GM19468 (cell line): ENCODE measurements at regions not wholly inside any gene's neighbourhood (a gene's known extent, or its start where the extent isn't known, plus 50 kb on each side); places are given as distances from the start of the nearest gene placed in this dataset.
"Not testable (repeated sequence)": the region's sequence is repeated elsewhere in the genome, so short reads cannot be mapped to it uniquely, and the experiment has no call there.

Source experiments
- ATAC-seq: cut with Tn5 transposase; IDR thresholded peaks from one replicate; pipeline ENCODE4 v1.9.1; 2021; ENCODE audit warnings: mild to moderate bottlenecking, moderate library complexity, moderate number of reproducible peaks; ENCODE audit not compliant: unreplicated experiment; ENCODE audit errors: extremely low read depth

DNA sequence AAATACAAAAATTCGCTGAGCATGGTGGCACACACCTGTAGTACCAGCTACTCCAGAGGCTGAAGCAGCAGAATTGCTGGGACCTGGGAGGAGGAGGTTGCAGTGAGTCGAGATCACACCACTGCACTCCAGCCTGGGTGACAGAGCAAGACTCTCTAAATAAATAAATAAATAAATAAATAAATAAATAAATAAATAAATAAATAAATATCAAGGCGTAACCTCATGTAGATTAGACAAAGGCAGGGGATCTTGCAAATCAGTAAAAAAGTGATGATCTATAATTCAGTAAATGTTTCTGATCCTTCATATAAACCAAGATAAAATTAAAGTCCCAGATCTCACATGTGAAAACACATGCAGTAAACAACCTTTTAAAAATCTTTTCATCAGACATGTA is 425.6 kb downstream of the MRPL39 start:
- not testable (repeated sequence) for ATAC-seq

GRCh38 chr21:25179116-25179515 is 428.2 kb downstream of the MRPL39 start:
- no peak for ATAC-seq

DNA sequence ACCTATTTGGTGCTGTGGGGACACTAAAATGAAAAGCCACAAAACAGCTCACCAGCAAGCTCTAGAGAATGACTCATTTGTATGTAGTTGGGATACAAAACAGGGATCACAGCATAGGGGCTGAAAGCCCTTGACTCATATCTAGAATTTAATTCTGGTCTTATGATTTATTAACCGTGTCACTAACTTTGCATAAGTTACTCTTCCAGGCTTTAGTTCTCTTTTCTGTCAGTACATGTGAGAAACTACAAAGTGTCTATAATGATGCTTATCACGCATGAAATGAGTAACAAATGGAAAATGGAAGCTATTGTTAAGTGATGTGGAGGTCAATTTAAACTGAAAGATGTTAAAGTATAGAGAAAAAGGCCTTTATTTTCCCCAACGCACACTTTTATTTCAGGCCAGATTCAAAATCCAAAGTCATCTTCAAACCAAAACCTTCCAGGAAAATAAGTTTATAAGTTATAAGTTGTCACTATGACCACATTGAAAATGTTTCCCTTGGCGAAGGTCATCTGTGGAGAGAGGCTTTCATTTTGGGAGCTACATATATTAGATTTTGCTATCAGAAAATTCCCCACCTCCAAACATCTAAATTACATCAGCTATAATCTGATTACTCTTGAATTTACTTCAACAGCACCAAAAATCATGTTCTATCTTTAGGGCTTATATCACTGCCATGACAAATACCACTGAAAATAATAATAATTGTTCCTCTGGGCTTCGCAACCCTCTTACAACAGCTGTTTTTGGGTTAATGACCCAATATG is 430.5 kb downstream of the MRPL39 start:
- ATAC-seq: peak; percentile 87

DNA sequence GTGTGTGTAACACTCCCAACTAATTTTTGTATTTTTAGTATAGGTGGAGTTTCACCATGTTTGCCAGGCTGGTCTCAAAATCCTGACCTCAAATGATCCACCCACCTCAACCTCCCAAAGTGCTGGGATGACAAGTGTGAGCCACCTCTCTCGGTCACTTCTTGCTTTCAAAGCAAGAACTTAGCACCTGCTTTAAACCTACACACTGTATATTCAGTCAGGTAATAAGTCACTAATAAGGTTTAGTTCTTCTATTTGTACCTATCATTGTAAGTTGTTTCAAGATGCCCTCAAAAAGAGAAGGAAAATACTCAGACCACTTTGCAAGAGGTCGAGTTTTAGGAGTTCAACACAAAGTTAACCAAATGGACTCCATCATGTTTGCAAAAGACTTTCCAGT is 431.3 kb downstream of the MRPL39 start:
- ATAC-seq: no peak

DNA sequence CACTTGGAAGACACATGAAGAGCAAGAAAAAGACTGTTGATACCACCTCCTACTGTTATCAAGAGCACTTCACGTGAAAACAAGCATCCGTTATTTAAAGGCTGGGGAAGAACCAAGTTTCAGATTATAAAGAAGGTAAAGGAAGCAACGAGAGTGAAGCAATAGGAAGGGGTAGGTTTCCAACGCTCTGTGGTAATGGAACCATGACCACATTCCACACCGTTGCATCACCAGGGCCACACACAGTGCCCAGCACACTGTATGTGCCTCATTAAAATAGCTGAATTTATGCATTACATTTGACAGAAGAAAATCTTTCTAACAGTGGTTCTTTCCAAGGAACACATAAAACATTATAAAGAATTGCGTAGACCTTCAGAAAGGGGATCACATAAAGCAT is 435.8 kb downstream of the MRPL39 start:
- no peak for ATAC-seq

- no peak for ATAC-seq
These were observed 436.6 kb downstream of the MRPL39 start for GRCh38 chr21:25170681-25171080.

DNA sequence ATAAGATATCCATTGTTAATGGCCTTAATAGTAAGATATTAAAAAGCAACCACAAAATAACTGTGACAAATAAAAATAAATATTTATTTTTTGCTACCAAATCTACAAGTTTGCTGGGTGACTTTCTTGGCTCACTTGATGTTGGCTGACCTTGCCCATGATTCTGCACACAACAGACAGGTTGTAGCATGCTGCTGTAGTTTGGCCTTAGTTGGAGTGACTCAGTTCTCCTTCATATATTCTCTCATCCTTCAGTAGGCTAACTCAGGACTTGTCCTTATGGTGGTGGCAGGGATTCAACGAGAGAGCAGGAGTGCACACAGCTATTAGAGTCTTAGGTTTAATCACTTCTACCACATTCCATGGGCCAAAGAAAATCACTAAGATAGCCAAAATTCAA is 437.9 kb downstream of the MRPL39 start:
- no peak for ATAC-seq

DNA sequence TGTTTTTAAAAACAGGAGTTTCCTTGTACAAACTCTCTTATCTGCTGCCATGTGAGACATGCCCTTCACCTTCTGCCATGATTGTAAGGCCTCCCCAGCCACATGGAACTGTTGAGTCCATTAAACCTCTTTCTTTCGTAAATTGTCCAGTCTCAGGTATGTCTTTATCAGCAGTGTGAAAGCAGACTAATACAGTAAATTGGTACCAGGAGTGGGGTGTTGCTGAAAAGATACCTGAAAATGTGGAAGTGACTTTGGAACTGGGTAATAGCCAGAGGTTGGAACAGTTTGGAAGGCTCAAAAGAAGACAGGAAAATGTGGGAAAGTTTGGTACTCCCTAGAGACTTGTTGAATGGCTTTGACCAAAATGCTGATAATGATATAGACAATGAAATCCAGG is 440.4 kb downstream of the MRPL39 start:
- ATAC-seq: not testable (repeated sequence)

DNA sequence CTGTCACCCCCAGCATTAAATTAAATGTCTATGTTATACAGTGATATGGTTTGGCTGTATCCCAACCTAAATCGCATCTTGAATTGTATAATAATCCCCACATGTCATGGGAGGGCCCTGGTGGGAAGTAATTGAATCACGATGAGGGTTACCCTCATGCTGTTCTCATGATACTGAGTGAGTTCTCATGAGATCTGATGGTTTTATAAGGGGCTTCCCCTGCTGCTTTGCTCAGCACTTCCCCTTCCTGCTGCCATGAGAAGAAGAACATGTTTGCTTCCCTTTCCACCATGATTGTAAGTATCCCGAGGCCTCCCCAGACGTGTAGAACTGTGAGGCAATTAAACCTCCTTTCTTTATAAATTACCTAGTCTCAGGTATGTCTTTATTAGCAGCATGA is 445.7 kb downstream of the MRPL39 start:
- ATAC-seq: no peak

GRCh38 chr21:25155020-25155419 is 452.3 kb downstream of the MRPL39 start:
- not testable (repeated sequence) for ATAC-seq

GRCh38 chr21:25149022-25149421 is 458.3 kb downstream of the MRPL39 start:
- no peak for ATAC-seq

GRCh38 chr21:25139414-25139813 is 467.9 kb downstream of the MRPL39 start:
- no peak for ATAC-seq

- ATAC-seq: no peak
These were observed 473.3 kb downstream of the MRPL39 start for GRCh38 chr21:25133939-25134338.

GRCh38 chr21:25127811-25128210 is 479.5 kb downstream of the MRPL39 start:
- ATAC-seq: no peak

DNA sequence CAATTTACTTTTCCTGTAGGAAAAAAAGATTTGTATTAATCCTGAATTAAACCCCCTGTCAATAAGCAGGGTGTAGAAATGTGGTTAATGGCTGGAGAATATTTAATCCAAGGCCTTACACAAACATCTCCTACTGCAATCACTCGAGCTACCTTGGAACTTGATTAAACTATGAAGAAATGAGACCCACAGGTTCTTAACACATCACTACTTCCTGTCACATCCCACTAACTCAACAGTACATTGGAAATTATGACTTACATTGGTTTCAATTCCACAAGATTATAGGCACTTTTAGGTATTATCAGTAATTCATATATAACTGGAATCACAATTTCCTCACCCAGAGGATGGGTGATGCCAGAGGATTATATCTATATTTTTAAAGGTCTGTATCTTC is 480.3 kb downstream of the MRPL39 start:
- no peak for ATAC-seq

- ATAC-seq: no peak
These were observed 480.7 kb downstream of the MRPL39 start for GRCh38 chr21:25126564-25126963.

GRCh38 chr21:25118648-25119047 is 488.6 kb downstream of the MRPL39 start:
- no peak for ATAC-seq

- ATAC-seq: no peak
These were observed 492.3 kb downstream of the MRPL39 start for GRCh38 chr21:25115021-25115420.

- ATAC-seq: no peak
These were observed 499.6 kb downstream of the MRPL39 start for GRCh38 chr21:25107708-25108107.

- ATAC-seq: no peak
These were observed 503.6 kb downstream of the MRPL39 start for GRCh38 chr21:25103500-25104207.

DNA sequence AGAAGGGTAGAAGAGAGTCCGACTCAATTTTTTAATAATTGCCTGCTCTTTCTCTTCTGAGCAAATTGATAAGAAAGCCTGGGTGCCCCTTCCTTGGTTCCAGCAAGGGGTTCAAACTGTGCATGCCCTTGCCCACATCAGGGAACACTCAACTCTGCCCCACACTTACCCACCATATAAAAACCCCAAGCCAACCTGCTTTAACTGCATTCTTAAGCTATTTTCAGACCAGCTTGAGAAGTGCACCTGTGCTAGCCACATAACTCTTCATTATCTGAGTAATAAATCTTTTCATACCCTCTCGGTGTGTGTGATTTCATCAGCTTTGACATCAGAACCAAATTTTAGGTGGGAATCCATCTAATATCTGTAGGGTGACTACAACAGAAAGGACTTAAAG is 509.6 kb downstream of the MRPL39 start:
- no peak for ATAC-seq

DNA sequence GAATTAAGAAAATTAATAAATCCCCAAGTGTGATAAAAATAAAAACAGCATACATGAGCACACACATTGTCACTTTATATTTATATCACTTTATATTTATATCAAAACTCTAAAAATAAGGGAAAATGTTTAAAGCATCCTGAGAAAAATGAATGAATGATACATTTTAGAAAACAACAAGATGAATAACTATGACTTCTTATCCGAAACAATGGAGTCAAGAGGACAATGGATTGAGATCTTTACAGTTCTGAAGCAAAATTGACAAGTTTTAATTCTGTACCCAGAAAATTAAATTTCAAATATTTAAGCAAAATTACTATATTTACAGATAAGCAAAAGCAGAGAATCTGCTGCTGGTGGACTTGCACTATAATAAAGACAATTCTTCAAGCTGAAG is 512.6 kb downstream of the MRPL39 start:
- ATAC-seq: no peak
